Frontal cortex (tissue), 3 donors: ENCODE measurements at regions not wholly inside any gene's neighbourhood (a gene's known extent, or its start where the extent isn't known, plus 50 kb on each side); places are given as distances from the start of the nearest gene placed in this dataset.
"Not testable (repeated sequence)": the region's sequence is repeated elsewhere in the genome, so short reads cannot be mapped to it uniquely, and the experiment has no call there.

Experiments
- DNase-seq, 2 donors: peaks; one replicate each; pipeline ENCODE4 v3.0.0; 2012; ENCODE audit warnings: low spot score in 2 of 2
- FAIRE-seq: peaks from 2 replicates; lab custom pipeline; 2012; peaks lifted over from hg19 to GRCh38; lab: Jason Lieb, UNC
- donor health status: control.
- donor health status: control.
- donor health status: control.

DNA sequence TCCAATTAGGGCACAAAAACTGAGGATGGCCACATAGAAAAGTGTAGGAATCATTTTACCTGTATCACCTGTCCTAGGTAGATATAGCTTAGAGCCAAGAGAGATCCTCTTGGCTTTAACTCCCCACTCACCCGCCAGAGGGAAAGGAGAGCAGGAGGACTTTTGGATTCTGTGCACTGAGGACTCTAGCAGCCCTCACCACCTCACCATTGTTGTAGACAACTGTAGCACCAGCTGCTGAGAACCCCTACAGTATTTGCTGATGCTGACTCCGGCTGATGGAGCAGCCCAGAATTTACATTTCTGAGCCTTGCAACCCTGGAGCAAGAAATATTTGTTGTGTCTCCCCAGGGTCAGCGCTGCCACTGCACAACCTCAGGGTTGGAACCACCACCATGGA, 2044.4 kb downstream of the OLFM4 start:
- DNase-seq (no peak), FAIRE-seq (no peak)

DNA sequence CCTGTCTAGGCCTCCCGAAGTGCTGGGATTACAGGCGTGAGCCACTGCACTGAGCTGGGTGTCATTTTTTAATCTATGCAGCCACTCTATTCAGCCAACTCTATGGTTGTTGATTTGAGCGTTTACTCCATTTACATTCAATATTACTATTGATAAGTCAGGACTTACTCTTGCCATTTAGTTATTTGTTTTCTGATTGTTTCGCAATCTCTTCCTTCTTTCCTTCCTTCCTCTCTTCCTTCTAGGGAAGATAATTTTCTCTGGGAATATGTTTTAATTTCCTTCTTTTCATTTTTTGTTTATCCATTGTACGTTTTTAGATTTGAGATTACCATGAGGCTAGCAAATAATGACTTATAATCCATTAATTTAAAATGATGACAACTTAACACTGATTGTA, 2056.0 kb downstream of the OLFM4 start:
- DNase-seq (no peak), FAIRE-seq (no peak)

DNA sequence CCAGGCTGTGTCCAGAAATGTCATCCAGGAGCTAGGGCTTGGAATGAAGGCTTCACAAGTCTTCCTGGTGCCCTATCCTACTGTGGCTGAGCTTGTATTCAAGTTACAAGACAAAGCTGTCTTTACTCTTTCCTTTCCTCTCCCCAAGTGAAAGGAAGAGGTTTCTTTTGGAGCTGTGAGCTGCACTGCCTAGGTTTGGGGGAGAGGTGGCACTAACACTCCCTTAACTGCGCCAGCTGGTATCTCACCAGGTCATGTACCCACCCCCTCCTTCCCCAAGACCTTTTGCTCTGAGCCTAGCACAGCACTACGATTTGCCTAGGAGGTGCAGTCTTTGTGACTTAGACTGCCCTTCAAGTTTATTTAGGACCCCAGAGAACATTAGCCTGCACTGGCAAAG, 2053.6 kb upstream of the PRR20A start:
- FAIRE-seq, result no peak
- DNase-seq, result no peak

DNA sequence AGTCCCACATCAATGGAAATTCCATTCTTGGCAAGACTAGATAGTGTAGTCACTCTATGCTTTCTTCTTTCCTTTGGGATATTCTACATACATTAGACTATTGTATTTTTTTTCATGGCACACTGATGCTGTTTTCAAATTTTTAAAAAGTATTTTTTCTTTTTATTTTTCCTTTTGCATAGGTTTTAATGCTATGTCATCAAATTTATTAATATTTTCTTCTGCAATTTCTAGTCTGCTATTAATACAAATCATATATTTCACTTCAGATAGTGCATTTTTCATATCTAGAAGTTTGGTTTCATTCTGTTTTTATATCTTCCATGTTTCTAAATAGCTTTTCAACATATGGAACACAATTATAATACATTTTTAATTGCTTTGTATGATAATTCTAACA, 2050.1 kb upstream of the PRR20A start:
- DNase-seq (no peak), FAIRE-seq (no peak)

DNA sequence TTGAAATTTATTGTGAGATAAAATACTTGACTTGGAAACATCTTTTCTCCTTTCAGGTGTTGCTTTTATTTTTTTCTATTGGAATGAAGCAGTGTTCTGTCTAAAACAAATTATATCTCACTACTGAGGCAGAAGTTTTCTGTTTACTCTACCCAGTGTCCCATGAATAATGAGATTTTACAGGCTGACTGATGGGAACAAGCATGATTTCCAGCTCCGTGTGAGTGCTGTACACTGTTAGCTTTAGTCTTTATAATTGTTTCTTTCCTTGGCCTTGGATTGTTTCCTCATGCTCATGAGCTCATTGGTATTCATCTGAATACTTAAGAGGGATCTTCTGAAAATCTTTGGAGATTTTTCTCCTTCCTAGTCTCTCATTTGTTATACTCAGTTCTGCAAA, 2049.5 kb upstream of the PRR20A start:
- FAIRE-seq (no peak), DNase-seq (no peak)

DNA sequence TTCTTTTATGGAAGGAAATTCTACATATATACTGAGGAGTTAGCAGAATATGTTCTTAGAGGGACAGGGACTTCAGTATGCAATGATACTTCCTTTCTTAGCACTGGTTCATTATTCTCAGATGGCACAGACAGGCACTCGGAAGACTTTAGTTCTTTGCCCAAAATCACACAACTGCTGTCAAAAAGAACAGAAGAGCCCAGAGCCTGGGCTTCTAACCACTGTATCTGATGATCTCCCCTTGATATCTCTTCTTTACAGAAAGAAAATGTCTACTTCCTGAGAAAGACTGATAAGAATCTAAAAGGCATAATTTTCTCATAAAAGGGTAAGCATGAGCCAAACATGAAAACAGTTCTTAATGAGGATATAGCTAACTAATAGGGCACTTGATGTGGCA, 2034.2 kb upstream of the PRR20A start:
- DNase-seq (no peak), FAIRE-seq (no peak)

DNA sequence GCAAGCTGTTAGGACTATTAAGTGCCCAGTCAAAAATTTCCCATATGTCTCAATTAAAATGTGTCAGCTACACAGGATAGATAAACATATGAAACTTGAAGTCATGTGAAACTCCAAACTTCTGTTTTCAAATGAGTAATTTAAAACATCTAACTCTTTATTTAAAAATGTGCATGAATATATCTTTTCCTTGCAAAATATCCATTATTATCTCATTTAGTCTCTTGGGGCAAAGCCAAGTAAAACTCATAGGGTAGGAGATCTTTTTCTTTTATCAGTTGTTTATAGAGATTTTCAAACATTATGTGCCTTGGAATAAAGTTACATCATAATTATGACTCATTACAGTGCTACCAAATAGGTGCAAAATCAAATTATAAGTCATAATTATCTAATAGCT, 2020.1 kb upstream of the PRR20A start:
- DNase-seq, result no peak
- FAIRE-seq, result no peak

DNA sequence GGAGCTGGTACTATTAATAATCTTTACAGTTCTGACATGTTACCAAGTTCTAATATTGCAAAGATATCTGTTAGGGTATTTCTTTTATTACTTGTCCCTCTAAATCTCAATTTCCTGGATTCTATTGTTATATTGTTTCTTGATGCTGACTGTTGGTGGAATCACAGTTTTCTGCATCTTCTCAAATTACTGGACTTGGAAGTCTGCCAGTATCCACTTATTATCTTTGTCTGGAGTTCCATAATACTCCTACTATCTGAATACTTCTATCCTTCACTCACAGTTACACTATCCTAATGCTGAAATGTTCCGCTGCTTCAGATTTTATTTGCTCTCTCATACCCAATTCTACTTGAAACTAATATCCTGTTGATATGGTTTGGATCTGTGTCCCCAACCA, 1985.7 kb upstream of the PRR20A start:
- no peak for DNase-seq
- FAIRE-seq, result no peak

DNA sequence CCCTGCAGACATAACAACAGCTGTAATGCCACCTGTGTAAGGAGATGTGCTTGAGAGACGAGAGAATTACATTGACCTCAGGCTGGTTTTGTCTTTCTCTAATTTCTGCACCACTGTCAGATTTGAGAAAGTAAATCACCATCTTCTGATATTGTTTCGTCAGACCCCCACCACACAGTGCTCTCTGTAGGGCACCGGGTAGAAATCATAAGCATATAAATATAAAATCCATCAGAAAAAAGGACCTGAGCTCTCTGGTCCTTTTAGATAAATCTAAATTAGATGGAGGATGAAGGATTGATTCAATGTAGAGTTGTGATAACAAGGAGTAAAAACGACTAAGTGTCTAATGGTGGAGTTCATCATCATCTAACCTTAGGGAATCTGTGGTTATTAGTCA, 1981.0 kb upstream of the PRR20A start:
- no peak for DNase-seq
- no peak for FAIRE-seq

DNA sequence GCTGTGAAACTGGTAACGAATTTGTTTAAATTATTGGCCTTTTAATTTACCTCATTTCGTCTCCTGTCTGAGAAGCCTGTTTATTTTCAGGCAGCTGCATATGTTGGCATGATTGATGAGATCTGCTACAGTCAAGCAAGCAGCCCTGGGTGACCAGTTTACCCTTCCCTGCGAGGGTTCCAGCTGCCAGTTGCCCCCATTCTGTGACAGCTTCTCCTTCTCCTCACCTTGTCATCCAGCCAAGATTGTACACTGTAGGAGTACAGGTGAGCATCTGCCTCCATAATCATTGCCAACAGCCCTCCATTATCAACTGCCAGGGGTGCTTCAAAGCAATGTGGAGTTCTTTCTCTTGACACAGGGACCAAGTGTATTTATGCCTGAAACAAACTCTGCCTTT, 1979.9 kb upstream of the PRR20A start:
- FAIRE-seq (no peak), DNase-seq (no peak)

DNA sequence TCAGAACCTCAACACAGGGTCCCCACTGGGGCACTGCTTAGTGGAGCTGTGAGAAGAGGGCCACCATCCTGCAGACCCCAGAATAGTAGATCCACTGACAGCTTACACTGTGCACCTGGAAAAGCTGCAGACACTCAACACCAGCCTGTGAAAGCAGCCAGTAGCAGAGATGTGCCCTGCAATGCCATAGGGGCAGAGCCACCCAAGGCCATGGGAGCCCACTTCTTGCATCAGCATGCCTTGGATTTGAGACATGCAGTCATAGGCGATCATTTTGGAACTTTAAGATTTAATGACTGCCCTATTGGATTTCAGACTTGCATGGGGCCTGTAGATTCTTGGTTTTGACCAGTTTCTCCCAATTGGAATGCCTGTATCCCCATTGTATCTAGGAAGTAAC, 1962.1 kb upstream of the PRR20A start:
- FAIRE-seq, result not testable (repeated sequence)

DNA sequence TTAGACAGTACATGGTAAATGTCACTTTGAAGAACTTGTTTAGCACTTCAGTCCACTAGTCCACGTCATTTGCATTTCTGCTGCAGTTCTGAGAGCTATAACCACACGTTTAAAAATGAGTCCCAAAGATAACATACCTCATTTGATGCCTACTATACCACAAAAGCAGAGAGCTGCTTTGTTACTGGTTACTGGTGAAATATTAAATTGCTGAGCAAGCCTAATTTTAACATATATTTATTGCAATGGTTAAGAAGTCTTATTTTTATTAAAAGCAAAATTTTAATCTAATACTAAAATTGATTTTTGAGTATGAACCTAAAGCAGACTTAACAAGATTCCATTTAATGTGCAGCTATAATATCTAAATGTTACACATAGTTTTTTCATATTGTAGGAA, 1949.7 kb upstream of the PRR20A start:
- FAIRE-seq, result no peak
- DNase-seq, result no peak

More for the DNA sequence above, 1962.1 kb upstream of the PRR20A start:
- DNase-seq, result not testable (repeated sequence)

DNA sequence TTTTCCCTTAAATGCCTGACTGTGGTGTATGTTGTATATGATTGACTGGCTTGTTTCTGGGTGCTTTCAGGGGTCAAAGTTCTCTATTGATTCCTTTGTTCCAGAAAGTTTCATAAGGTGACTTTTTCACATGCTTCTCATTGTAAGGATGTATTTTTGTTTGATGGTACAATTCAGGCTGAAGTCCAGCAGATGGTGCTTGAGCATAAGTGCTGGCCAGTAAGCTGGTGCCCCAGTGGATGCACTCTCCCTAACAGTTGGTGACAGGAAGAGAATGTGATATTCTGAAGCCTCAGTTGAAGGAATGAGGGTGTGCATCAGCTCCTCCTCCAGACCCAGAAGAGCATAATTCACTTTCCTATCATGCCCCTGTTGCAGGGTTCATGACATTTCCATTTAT, 1941.6 kb upstream of the PRR20A start:
- FAIRE-seq (no peak), DNase-seq (no peak)

DNA sequence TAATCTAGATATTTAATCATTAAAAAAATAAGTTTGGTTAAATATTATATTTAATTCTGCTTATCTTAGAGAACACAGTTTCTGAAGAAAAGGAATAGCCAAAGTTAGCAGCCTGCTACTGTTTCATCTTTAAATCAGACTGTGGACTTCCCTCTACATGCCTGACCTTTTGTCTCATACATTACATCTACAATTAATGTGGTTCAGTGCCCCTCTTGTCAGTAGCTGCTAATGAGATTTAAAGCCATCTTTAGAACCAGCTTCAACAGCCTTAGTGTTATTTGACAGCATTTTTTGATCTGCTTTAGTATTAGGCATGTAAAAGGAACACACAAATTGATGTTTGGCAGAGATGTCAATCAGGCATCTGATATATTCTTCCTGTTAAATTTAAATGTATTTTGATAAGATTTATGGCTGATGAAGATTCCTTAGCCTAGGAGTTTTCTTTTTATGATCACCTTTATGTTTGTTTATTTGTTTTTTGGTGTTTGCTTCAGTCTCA, 1925.8 kb upstream of the PRR20A start:
- DNase-seq (no peak), FAIRE-seq (no peak)

DNA sequence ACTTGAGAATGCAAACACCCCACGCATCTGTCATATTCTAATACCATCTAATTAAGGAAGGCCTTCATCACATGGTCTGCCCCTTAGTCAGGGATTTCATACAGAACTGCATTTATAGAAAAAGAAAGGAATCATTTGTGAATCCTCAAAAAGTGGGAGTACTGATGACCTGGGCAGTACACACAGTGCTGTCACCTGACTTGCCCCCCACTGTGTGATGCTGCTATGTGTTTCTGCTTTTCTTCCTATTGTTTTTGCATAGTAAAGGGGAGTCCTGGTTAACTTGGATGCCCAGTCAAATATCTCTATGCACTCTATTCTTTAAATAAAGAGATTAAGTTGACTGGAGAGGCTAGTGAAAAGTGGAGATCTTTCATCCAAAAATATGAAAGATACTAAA, 1921.2 kb upstream of the PRR20A start:
- FAIRE-seq (no peak), DNase-seq (no peak)

DNA sequence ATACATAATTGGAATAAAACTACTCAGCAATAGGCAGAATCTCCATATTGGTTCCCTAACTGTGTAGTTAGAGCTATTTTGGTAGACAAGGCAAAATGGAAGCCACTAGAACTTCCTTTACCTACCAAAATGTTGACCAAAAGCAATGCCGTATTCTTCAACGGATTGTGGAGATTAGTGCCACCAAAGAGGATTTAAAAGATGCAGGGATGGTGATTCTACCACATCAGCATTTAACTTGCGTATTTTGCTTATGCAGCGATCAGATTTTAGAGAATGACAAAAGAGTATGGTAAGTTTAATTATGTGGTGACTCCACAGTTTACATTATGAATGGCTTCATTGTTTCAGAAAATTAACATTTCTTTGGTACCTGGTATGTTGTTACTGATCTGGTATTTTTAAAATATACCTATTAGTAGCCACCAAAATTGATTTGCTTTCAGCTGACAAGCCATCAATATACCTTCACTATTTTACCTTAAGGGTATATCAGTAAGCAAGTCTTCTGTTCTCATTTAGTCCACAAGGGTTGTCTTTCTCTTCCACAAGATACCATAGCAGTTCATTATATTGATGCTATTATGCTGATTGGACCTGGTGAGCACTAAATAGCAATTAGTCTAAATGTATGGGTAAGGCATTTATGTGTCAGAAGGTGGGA, 1910.7 kb upstream of the PRR20A start:
- DNase-seq (no peak), FAIRE-seq (no peak)

DNA sequence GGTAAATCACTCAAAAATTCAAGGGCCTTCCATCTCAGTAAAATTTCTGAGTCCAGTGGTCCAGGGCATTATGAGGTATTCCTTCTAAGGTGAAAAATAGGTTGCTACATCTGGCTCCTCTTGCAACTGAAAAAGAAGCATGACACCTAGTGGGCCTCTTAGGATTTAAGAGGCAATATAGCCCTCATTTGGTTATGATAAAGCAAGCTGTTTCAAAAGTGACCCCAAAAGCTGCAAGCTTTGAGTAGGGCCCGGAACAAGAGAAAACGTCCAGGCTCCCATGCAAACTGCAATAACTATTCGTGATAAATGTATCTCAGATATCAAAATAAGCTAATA, 1910.2 kb upstream of the PRR20A start:
- DNase-seq (no peak), FAIRE-seq (no peak)

DNA sequence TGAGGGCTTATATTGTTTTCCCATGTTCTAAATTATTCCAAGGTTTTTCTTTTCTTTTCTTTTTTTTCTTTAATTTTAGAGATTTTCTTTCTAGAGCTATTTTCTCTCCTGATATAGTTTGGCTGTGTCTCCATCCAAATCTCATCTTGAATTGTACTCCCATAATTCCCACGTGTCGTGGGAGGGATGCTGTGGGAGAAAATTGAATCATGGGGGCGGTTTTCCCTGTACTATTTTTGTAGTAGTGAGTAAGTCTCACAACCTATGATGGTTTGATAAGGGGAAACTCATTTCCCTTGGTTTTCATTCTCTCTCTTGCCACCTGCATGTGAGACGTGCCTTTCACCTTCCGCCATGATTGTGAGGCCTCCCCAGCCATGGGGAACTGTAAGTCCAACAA, 1906.4 kb upstream of the PRR20A start:
- no peak for DNase-seq
- FAIRE-seq, result no peak

DNA sequence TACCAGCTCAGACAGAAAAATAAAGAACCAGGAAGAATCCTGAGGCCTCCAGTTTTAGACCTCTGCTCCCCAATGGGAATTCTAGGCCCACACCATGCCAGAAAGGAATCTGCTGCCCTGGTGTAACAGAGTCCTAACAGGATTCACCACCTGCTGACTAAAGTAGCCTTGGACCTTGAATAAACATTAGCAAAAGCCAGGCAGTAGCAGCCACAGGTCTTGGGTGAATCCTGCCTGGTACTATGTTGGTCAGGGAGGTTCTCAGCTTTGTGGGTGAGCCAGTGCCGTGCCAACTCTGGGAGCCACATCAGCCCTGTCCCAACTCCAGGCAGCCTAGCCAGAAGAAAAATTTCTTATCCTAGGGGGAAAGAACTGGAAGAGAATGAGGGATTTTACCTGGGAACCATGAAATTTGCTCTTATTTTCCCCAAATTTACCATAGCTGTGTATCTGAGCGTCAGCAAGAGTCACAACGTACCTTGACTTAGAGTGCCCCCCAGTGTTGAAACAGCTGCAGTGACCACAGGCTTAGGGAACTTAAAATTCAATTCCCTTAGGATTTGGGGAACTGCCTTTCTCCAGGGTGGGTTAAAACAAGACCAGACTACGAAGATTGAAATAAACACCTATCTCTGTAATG, 1895.6 kb upstream of the PRR20A start:
- no peak for FAIRE-seq
- DNase-seq, result no peak

DNA sequence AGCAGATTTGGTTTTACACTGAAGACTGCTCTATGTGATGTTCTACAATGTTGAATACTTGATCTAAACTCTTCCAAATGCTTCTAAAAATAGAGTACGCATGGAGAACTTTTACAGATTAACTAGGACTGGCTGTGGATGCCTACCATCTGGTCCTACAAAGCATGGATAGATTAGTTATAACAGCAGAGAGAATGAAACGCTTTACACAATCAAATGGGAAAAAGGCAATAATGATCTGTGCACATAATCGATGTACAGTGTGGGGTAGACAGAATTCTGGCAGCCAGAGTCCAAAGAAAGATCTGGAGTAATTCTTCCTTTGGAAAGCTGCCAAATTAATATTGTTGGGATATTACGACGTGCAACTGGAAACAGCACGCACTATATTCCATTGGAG, 1885.5 kb upstream of the PRR20A start:
- FAIRE-seq (no peak), DNase-seq (no peak)

DNA sequence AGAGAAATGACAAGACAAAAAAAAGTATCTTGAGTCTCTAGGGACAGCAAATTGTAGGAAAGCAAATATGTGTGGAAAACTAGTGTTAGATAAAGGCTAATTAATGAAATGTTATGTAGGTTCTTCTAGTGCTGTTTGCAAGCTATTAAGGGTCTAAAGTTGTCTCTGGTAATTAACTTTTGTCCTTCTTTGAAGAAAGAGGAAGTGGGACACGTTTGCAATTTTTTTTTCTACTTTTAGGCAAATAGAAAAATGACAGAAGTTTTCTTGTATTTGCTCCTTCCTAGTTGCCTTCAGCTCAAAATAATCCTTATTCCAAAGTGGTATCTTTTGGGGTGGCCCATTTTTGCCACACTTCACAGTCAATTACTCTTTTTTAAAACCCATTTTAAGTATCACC, 1877.7 kb upstream of the PRR20A start:
- DNase-seq (no peak), FAIRE-seq (no peak)

DNA sequence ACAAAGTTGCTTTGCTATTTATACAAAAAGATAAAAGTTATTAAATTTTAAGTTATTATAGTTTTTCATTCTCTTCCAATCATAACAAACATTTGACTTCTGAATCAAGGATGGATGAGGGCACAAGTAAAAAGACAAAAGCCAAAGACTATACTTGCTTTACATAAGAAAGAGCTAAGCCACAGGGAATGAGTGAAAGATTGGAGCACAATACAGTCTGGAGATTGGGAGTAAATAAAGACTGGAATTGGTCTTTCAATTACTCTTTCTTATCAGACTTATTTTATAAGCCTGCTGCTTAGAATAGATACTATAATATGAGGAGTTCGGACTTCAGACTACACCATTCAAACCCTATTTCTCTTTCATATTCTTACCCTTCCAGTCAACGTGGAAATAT, 1874.1 kb upstream of the PRR20A start:
- DNase-seq, result no peak
- no peak for FAIRE-seq
